Stimulated activated CD8-positive, alpha-beta memory T cell treated with anti-CD3 and anti-CD28 coated beads, Interleukin-7, amount 100 ng/mL, for 48 hours (primary cell): ENCODE measurements at regions not wholly inside any gene's neighbourhood (a gene's known extent, or its start where the extent isn't known, plus 50 kb on each side); places are given as distances from the start of the nearest gene placed in this dataset.

Experiments
- DNase-seq, 2 donors: peaks; one replicate each; pipeline ENCODE4 v3.0.0-alpha.2; 2020; ENCODE audit warnings: low read depth in 1 of 2; ENCODE audit errors: extremely low read depth in 1 of 2

- DNase-seq, result no peak
Observed at GRCh38 chr3:72336114-72336651, 512.1 kb downstream of the SHQ1 start.

GRCh38 chr3:72335458-72336095 lies 512.7 kb downstream of the SHQ1 start:
- no peak for DNase-seq

GRCh38 chr3:72334681-72335457 lies 513.4 kb downstream of the SHQ1 start:
- no peak for DNase-seq

- no peak for DNase-seq
Observed at GRCh38 chr3:72332689-72333088, 515.6 kb downstream of the SHQ1 start.

- DNase-seq, result no peak
Observed at GRCh38 chr3:72332036-72332435, 516.2 kb downstream of the SHQ1 start.

- no peak for DNase-seq
Observed at GRCh38 chr3:72331076-72331475, 517.2 kb downstream of the SHQ1 start.

GRCh38 chr3:72329354-72329753 lies 518.9 kb downstream of the SHQ1 start:
- no peak for DNase-seq

- DNase-seq, result no peak
Observed at GRCh38 chr3:72328755-72329277, 519.4 kb downstream of the SHQ1 start.

GRCh38 chr3:72327008-72327407 lies 521.2 kb downstream of the SHQ1 start:
- DNase-seq, result no peak

GRCh38 chr3:72324253-72324811 lies 523.9 kb downstream of the SHQ1 start:
- no peak for DNase-seq

GRCh38 chr3:72323773-72324172 lies 524.5 kb downstream of the SHQ1 start:
- no peak for DNase-seq

GRCh38 chr3:72322264-72322976 lies 525.8 kb downstream of the SHQ1 start:
- DNase-seq, result no peak

GRCh38 chr3:72320955-72321303 lies 527.3 kb downstream of the SHQ1 start:
- no peak for DNase-seq

- DNase-seq, result no peak
Observed at GRCh38 chr3:72320095-72320954, 527.9 kb downstream of the SHQ1 start.

GRCh38 chr3:72319194-72320094 lies 528.8 kb downstream of the SHQ1 start:
- no peak for DNase-seq

- DNase-seq, result no peak
Observed at GRCh38 chr3:72318504-72319193, 529.6 kb downstream of the SHQ1 start.

GRCh38 chr3:72317491-72317890 lies 530.8 kb downstream of the SHQ1 start:
- DNase-seq, result no peak

- DNase-seq, result no peak
Observed at GRCh38 chr3:72316501-72317279, 531.6 kb downstream of the SHQ1 start.
